ENCODE measurements at regions not wholly inside any gene's neighbourhood (a gene's known extent, or its start where the extent isn't known, plus 50 kb on each side); places are given as distances from the start of the nearest gene placed in this dataset.

DNA sequence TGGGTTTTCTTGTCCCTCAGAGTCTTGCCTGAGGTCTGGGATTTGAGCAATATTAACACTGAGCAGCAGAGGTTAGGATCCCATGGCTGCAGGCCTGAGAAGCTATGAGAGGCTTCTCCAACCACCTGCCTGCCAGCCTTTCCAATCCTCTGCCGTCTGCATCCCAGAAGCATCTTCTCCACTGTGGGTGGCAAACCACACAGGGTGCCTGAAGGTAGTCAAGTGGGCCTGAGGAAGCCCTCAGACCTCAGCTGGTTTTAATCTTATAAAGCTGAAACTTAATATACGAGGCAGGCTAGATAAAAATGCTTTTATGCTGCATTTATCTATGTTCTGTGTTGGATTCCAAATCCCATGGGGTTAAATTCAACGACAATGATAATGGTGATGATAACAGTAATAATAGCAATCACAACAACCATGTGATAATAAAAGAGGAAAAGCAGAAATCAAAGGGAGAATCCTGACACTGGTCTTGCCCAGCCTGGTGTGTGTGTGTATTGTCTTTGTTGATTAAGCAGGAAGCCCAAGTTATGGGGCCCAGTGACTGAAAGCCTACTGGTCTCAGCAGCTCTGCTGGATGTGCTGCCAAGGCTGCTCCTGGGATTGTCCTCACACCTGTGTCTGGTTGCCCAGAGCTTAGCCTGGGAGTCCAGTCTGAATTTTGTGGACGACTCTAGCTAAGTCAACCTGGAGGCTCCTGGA is 59.7 kb upstream of the LDAH start:
- TF ChIP-seq, protein P1, sequence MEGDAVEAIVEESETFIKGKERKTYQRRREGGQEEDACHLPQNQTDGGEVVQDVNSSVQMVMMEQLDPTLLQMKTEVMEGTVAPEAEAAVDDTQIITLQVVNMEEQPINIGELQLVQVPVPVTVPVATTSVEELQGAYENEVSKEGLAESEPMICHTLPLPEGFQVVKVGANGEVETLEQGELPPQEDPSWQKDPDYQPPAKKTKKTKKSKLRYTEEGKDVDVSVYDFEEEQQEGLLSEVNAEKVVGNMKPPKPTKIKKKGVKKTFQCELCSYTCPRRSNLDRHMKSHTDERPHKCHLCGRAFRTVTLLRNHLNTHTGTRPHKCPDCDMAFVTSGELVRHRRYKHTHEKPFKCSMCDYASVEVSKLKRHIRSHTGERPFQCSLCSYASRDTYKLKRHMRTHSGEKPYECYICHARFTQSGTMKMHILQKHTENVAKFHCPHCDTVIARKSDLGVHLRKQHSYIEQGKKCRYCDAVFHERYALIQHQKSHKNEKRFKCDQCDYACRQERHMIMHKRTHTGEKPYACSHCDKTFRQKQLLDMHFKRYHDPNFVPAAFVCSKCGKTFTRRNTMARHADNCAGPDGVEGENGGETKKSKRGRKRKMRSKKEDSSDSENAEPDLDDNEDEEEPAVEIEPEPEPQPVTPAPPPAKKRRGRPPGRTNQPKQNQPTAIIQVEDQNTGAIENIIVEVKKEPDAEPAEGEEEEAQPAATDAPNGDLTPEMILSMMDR (IDR thresholded peaks at IDR 0.05; ENCODE audit: unreplicated experiment) = no peak
- Mint-ChIP-seq H3K4me1 (no peaks in the 10 kb centered on the region), H3K27me3 (ENCODE audit: low read depth) (peaks cover 3% of the 10 kb centered on the region), H3K27ac (no peak overlapping the region), H3K9me3 (peaks cover 40% of the 10 kb centered on the region), H3K4me3 (no peak overlapping the region), H3K36me3 (no peaks in the 10 kb centered on the region)
- DNase-seq (ENCODE audit: low spot score in 2 of 2, unreplicated experiment in 2 of 2) = no peak

DNA sequence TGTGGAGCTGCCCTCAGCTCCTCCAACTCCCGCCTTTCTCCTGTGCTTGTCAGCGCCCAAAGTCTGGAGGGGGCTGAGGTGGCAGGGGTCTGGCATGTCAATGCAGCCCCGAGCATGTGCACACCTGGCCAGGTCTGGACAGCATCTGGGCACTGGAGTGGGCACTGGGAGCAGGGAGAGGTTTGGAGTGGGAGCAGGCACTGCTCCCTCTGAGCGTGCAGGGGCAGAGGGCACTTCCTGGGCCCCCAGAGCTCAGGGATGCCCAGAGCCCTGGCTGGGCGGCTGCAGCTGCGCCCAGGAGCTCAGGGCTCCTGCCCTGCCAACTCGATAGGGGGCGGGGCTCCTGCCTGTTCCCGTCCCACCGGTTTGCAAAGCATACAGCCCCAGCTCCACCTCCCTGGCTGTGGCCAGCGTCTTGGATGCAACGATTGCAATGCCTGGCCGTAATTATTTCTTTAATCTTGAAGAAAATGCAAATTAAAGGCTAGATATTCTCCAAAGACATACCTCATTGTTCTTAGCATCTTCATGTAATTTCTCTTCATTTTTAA is 57.4 kb upstream of the LDAH start:
- TF ChIP-seq, protein P1 (IDR thresholded peaks at IDR 0.05; ENCODE audit: unreplicated experiment) = no peak
- Mint-ChIP-seq H3K4me1 (no peaks in the 10 kb centered on the region), H3K27ac (no peak overlapping the region), H3K4me3 (no peak overlapping the region), H3K36me3 (no peaks in the 10 kb centered on the region), H3K9me3 (peaks cover 31% of the 10 kb centered on the region), H3K27me3 (ENCODE audit: low read depth) (peaks cover 3% of the 10 kb centered on the region)
- DNase-seq (ENCODE audit: low spot score in 2 of 2, unreplicated experiment in 2 of 2) = no peak

DNA sequence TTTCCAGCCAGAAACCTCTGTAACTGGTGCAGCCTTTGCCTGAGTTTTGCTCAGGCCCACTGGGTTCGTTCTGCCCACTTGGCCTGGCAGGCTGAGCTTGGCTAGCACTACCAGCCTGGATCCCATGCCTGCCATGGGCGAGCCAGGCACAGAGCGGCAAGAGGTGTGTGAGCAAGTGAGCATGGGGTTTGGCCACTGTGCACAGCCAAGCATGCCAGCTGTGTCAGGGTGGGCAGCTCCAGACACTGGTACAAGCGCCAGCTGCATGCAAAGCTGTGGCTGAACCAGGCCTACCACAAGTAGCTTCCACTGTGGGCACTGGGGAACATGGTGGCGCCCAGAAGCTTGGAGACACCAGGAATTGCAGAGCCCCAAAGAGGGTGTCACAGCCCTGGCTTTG is 56.3 kb upstream of the LDAH start:
- TF ChIP-seq, protein P1 (IDR thresholded peaks at IDR 0.05; ENCODE audit: unreplicated experiment) = no peak
- no peaks in the 10 kb centered on the region for H3K4me1 Mint-ChIP-seq
- no peak for DNase-seq (ENCODE audit: low spot score in 2 of 2, unreplicated experiment in 2 of 2)
- H3K36me3 Mint-ChIP-seq = no peaks in the 10 kb centered on the region
- no peak overlapping the region for H3K4me3 Mint-ChIP-seq
- no peak overlapping the region for H3K27ac Mint-ChIP-seq
- peaks cover 24% of the 10 kb centered on the region for H3K9me3 Mint-ChIP-seq
- H3K27me3 Mint-ChIP-seq (ENCODE audit: low read depth) = peaks cover 9% of the 10 kb centered on the region

DNA sequence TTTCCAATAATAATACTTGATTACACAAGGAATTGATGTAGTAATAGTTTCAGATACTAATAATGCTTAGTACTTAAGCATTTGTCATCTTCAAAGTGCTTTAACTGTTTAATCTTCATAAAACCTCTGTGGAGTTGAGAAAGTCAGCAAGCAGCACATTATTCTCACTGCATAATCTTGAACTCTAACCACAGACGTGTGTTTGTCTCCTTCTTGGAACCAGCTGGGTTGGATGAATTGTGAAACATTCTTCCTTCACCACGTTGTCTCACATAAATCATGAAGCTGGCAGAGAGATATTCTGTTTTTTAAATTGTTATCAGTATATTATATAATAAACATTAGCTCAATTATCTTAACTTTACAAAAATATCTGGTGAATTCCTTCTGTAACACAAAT is 55.1 kb upstream of the LDAH start:
- H3K27ac Mint-ChIP-seq = no peak overlapping the region
- DNase-seq (ENCODE audit: low spot score in 2 of 2, unreplicated experiment in 2 of 2) = no peak

More for the DNA sequence above, 55.1 kb upstream of the LDAH start:
- peaks cover 17% of the 10 kb centered on the region for H3K9me3 Mint-ChIP-seq
- peaks cover 18% of the 10 kb centered on the region for H3K27me3 Mint-ChIP-seq (ENCODE audit: low read depth)
- TF ChIP-seq, protein P1 (IDR thresholded peaks at IDR 0.05; ENCODE audit: unreplicated experiment) = no peak
- H3K4me3 Mint-ChIP-seq = no peak overlapping the region
- H3K4me1 Mint-ChIP-seq = no peaks in the 10 kb centered on the region
- H3K36me3 Mint-ChIP-seq = no peaks in the 10 kb centered on the region

Measured in mesothelial cell of epicardium (in vitro differentiated cells).